HTR-8/SVneo (cell line): ENCODE measurements at regions not wholly inside any gene's neighbourhood (a gene's known extent, or its start where the extent isn't known, plus 50 kb on each side); places are given as distances from the start of the nearest gene placed in this dataset.
"Not testable (repeated sequence)": the region's sequence is repeated elsewhere in the genome, so short reads cannot be mapped to it uniquely, and the experiment has no call there.

Source experiments
- DNase-seq: peaks from one replicate; pipeline ENCODE4 v3.0.0; 2011; ENCODE audit warnings: low spot score, mixed read lengths; ENCODE audit not compliant: insufficient read length
- FAIRE-seq: peaks from 2 replicates; lab custom pipeline; 2011; peaks lifted over from hg19 to GRCh38; lab: Jason Lieb, UNC

DNA sequence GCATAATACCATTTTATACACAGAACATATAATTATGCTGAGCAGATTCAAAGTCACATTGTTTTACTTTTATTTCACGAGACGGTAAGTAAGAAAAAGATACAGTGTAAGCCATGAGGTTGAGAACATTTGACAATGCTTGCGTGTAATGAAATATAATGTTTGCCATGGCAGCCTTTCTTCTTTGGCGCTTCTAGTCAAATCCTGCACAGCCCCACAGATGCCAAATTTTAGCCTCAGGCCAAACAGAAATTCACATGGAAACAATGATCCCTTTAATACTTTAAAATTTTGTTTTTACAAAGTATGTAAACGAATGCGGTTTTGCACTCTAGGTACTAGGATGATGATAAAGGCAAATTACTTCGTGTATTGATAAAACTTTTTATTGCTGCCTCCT lies 502.7 kb upstream of the SMIM31 start:
- no peak for DNase-seq
- no peak for FAIRE-seq

DNA sequence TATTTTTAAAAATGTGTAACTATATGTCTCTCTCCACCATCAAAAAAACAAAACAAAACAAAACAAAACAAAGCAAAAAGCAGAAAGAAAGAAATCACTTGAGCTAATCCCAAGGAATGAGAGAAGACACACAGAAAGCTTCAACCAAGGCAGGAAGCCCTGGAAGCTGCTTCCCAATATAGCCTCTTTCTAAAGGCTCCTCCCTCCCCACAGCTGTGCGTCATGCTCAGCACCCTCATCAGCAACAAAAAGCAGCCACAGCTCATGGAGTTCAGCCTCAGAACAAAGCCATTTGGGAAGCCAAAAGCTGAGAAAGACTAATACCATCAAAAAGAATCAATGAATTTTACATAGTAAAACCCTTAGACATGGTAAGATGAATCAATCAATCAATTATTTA lies 501.6 kb upstream of the SMIM31 start:
- no peak for DNase-seq
- no peak for FAIRE-seq

DNA sequence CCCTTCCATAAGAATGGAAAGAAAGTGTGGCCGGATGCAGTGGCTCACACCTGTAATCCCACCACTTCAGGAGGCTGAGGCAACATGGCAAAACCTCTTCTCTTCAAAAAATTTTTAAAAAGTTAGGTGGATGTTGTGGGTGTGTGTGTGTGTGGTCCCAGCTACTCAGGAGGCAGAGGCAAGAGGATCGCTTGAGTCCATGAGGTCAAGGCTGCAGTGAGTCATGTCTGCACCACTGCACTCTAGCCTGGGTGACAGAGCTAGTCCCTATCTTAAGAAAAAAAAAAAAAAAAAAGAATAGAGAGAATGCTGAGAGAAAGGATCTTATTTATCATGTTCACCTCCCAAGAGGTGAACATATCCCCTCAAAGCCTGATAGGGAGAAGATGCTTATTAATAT lies 492.1 kb upstream of the SMIM31 start:
- no peak for FAIRE-seq
- no peak for DNase-seq

DNA sequence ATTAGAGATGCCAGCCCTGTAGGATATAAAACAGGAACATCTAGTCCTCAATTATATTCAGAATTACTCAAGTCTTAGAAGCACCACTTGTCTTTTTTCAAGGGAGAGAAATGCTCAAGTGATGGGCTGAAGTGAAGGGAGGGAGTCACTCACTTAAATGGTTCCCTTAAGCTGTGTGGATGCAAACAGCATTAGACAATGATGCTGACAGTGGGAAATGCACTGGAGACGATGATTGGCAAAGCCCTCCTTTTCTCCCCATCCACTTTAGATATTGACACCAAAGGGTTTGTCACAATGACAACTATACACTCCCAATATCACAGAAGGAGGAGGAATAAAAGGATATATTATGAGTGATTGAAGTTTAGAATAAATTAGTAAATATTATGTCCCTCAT lies 491.4 kb upstream of the SMIM31 start:
- not testable (repeated sequence) for DNase-seq, FAIRE-seq

DNA sequence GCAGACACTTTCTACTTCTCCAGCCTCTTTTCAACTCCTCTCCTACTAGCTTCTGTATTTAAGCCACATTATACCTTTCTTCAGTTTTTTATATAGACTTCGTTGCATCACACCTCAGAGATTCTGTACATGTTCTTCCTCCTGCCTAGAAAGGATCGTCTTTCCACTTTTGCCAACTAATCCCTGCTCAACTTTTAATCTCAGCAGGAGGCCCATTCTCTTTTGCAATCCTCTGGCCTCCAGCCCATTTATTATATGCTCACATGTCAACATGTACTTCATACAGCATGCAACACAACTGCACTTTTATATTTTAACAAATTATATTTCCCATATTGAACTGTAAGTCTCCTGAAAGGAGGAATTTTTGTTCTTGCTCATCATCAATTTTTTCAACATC lies 476.5 kb upstream of the SMIM31 start:
- not testable (repeated sequence) for FAIRE-seq

DNA sequence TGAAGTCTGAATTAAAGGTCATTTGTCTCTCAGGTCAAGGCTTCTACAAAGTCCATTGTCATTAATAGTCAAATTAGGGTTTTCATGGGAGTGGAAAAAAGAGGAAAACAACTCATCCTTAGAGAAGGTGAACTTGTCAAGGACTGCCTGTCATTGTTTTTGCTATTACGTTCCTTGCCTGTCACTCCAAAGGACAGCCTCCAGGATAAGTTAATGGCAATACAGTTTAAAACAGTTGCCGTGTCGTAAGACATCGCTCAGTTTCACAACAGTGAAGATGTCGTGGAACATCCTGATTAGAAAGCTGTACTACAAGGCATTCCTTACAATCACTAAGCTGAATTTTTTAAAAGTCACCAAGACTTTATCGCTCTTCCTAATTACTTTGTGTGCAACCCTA lies 466.8 kb upstream of the SMIM31 start:
- FAIRE-seq, result no peak
- no peak for DNase-seq

More for the DNA sequence above, 476.5 kb upstream of the SMIM31 start:
- not testable (repeated sequence) for DNase-seq

DNA sequence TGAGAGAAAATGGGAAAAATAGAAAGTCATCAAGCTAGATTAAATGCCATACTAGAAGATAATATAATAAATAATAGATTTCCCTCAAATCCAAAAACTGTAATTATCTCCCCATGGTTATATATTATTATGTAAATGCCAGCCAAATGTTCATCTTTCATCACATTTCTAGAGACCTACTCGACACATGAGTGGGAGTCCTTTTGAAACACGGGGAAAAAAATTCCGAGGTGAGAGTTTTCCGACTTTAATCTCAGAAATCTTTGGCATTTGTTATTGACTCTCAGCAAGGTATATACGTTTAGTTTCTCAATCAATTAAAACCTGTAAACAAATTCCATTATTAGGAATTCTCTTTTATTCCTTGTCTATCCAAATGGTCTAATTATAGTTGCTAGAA lies 465.4 kb upstream of the SMIM31 start:
- FAIRE-seq, result no peak
- no peak for DNase-seq

DNA sequence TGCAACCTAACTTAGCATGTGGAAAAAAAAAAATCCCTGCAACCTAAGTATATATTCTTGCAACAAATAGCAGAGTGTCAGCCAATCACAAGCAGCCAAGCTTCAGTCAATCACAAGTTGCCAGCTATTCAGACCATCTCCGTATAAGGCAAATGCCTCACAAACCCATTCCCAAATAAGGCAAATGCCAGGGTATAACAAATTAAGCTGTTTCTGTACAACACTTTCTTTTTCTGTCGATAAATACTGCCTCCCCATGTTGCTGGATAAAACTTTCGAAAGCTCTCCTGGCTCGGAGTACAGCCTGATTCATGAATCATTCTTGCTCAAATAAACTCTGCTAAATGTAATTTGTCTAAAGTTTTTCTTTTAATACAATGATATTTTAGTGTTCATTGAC lies 460.7 kb upstream of the SMIM31 start:
- no peak for FAIRE-seq
- DNase-seq, result no peak

DNA sequence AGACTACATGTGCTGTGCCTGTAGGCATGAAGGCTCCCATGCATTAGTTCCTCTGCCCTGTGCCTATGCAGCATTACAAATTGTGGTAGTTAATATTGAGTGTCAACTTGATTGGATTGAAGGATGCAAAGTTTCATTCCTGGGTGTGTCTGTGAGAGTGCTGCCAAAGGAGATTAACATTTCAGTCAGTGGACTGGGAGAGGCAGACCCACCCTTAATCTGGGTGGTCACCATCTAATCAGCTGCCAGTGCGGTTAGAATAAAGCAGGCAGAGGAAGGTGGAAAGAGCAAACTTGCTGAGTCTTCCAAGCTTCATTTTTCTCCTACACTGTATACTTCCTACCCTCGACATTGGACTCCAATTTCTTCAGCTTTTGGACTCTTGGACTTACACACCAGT lies 460.2 kb upstream of the SMIM31 start:
- FAIRE-seq, result no peak

DNA sequence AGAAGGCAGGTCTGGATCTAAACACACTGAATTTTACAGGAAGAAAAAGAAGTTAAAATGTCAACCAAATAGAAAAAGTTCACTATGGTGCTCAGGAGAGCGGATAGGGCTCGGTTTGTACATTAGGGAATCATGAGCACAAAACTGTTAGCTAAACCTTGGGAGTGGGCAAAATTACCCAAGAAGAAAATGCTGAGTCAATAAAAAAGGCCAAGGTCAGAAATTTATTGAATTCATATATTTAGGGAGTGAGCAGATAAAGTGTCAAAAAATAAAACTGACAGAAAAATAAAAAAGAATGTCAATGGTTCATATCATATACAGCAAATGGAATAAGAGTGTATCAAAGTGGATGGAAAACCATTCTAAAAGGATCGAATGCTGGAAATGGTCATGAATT lies 452.5 kb upstream of the SMIM31 start:
- DNase-seq, result no peak
- FAIRE-seq, result no peak

More for the DNA sequence above, 460.2 kb upstream of the SMIM31 start:
- DNase-seq, result no peak

DNA sequence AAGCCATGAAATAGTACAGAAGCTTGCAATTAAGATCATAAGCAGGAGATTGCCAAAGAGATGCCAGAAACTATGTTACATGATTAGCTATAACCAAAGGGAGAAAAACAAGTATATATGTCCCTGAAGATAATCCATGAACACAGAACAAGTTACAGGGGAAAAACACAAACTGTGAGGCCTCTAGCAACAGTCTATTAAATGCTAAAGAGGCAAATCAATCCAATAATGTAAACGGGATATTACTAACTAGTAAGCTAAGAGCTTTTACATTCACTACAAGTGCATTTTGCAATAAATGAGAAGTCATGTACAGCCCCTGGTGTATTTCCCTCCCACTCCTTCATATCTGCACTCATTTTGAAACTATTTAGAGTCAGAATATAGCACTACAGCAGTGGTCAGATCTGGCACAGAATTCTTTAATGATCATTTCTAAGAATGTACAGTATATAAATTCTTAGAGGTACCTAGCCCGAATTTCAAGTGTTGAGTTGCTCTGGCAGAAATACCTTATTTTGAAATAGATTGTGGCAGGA lies 449.8 kb upstream of the SMIM31 start:
- DNase-seq (no peak), FAIRE-seq (no peak)

DNA sequence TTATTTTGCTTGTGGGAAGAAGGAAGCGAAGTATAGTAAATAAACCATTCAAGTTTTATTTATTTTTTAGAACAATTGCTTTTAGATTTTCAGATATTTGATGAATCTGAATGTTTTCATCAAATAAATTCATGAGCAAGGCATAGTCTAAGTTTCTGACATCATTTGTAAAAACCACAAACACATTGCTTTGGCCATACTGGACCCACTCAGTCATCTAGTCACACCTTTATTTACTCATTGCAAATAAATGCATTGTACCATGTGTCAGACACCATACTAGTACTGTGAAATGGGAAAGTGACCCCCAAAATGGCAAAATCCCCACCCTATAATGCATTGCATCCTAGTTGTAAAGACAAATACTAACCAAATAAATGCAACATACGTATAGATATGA lies 449.1 kb upstream of the SMIM31 start:
- FAIRE-seq (no peak), DNase-seq (no peak)

DNA sequence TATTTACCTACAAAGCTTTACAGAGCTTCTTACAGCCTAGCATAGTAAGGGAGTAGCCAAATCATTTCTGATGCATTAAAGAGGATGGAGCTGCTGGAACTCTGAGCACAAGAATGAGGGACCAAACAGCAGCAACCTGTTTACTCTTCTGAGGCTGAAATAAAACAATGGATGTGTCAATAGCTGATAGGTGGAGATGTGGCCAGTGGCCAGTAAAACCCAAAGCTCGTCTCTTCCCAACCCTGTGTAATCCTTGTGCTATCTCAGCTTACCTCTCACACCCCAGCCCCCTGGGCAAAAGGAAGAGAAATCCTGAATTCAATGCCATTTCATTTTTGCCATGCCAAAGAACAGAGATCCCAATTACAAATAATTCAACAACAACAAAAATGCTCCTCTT lies 446.7 kb upstream of the SMIM31 start:
- no peak for FAIRE-seq
- DNase-seq, result no peak

DNA sequence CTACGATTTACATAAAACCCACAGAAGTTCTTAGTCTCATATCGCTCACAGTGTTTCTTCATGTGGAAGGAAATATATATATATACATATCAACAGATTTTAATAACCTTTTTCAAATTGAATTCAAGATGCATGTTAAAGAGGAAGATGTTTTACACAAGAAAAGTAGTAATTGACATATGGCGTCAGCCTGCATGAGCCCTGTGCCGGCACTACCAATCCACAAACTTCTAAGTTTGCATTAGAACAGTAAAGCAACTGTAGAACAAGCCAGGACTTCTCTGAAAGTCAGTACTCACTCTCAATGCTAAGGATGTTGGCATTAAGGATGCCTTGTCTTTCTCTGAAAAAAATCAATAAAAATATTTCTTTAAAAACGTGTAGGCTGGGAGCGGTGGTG lies 441.3 kb upstream of the SMIM31 start:
- DNase-seq (no peak), FAIRE-seq (no peak)

DNA sequence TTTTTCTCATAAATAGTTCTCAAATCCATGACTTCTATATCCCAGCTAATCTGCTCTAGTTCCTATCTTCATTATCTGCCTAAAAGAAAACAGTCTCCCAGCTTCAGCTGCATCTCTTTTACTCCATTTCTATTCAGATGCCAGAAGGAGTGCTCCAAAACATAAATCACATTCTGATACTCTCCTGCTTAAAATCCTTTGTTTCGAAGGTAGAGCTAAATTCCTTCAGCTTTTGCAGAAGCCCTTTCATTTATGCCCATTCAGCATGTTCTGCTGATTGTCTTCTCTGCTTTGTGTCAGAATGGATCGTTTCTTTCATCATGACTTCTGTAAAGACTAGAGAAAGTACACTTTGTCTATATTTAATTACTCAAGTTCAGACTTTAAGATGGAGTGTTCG lies 440.1 kb upstream of the SMIM31 start:
- FAIRE-seq, result no peak

DNA sequence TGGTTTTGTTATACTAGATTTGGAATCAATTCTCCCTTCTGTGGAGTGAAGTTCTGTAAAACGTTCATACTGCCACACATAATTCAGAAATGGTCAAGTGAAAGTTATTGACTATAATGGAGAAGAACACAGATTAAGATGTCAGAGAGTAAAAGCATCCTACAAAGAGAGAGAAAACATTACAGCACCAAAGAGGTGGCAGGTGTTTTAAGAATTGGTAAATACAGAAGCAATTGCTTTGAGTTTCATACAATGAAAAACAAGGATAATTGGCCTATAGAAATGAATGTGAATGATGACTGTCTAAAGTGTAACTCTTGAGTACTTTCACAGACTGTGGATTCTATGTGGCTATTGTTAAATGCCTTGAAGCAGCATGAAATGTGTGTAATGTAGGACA lies 435.6 kb upstream of the SMIM31 start:
- FAIRE-seq, result no peak
- no peak for DNase-seq

More for the DNA sequence above, 440.1 kb upstream of the SMIM31 start:
- no peak for DNase-seq

DNA sequence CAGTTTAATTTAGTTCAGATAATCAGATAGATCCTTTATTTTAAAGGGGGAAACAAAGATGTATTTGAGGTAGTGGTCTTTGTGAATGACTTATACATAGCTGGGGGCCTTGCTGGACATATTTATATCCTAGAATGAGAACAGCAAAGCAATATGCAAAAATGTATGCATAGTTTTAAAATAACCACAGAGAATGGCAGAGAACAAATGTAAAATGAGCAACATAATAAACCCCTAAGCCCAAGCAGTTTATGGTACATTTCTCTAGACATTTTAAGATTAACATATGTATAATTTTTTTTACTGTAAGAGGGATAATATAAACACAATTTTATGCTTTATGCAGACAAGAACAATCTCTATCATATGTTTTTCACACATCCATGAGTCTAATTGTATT lies 434.2 kb upstream of the SMIM31 start:
- FAIRE-seq, result no peak
- DNase-seq, result no peak

DNA sequence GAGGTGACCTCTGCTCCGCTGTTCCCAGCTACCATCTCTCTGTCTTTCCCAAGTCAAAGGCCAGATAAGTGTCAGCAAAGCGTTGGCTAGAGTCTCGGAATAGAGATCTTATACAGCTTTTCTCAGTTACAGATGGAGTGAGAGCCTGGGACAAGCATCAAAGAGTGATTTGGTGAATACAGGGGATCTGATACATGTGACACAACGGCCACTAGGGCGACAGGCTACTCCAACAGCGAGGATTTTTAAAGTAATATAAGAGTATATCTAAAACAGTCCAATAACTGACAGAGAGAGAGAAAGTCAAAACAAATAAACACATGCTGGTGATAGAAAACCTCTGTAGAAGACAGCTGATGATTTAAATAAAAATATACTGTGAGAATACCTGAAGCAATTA lies 433.1 kb upstream of the SMIM31 start:
- no peak for DNase-seq
- no peak for FAIRE-seq

DNA sequence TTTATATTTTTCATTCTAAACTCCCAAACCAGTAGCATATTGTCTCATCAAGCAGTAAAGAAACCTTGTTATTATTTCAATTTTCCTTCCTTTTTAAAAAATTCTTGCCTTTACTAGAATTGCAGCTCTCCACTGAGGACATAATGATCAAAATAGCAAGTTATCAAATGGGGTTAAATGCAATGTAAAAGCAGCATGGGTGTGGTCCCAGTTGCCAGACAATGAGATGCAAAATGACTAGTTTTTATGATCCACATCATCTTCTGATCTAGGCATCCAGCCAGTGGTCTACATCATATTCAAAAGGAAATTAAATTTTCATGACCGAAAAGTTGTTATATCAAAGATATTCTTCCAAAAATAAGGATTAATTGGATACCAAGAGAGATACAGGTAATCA lies 427.9 kb upstream of the SMIM31 start:
- FAIRE-seq, result no peak
- DNase-seq, result no peak

DNA sequence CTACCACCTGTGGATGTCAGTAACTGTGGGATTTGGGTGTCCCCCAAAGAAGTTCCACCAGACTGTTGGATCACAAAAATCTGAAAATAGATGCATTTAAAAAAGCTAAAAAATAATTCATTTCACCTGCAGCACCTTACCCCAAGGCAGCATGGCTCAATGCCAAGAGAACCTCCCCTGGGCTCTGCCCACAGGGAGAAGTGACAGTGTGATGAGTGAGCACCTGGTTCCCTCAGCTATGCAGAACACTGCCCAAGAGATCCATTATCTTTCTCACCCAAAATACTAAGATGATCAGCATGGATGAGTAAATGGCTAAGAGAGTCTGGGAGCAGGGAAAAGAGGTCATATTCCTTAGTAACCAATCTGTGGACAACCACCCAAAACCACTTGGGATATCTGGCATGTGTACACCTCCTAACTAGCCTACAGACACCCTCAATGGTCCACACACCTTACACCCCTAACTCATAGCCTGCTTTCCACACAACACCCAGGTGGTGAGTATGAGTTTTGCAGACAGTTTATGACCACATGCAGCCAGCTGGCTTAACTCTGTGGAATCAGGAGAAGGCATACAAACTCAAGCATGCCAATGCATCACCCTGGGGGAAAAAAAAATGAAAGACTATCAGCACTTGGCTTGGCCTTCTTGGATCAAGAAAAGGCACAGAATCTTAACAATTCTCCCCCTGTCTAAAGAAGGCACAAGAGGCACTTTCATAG lies 416.5 kb upstream of the SMIM31 start:
- DNase-seq (no peak), FAIRE-seq (no peak)

DNA sequence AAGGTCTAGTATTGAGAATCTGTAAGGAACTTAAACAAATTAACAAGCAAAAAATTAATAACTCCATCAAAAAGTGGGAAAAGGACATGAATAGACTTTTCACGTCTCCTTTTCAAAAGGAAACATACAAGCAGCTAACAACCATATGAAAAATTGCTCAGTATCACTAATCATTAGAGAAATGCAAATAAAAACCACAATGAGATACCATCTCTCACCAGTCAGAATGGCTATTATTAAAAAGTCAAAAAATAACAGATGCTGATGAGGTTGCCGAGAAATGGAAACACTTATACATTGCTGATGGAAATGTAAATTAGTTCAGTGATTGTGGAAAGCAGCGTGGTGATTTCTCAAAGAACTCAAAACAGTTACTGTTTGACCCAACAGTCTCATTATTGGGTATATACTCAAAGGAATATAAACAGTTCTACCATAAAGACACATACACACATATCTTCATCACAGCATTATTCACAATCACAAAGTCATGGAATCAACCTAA lies 410.4 kb upstream of the SMIM31 start:
- FAIRE-seq, result no peak
- no peak for DNase-seq

DNA sequence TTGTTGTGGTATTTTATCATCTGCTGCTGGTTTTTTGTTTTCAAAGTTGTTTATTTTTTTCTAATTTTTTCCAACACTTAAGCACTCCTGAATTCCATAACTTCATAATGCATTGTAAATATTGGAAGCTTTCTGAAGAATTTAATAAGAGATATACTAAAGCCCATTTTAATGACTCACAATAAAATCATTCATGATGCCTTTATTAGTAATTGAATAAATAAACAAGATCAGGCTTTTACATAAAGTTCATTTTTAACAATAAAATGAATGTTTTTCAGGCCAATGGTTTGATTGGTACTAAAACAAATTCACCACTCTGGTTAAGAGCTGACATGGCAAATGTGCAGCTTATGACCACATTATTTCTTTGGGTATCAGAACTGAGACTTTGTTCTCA lies 408.2 kb upstream of the SMIM31 start:
- FAIRE-seq, result no peak
- no peak for DNase-seq
